ENCODE measurements at regions not wholly inside any gene's neighbourhood (a gene's known extent, or its start where the extent isn't known, plus 50 kb on each side); places are given as distances from the start of the nearest gene placed in this dataset.

DNA sequence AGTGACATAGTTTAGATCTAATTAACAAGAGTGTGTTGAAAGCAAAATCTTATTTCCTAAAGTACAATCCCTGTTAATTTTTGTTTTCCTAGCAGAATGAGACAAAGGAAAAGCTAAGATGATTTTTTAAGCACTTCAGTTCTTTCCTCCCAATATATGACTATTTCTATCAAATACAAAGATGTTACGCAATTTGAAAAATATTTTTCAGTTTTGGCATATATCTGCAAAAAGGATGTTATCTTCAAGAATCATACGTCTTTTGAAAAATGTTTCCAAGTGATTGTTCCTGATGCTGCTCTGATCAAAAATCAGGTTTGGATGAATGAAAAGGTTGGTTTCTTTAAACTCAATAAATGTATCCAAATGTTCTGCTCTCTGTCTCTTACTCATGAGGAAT lies 486.7 kb upstream of the CPEB2 start:
- H3K4me1 ChIP-seq (ENCODE audit: control insufficient read depth, insufficient read depth, low read length), result no peaks in the 10 kb centered on the region
- no peak overlapping the region for H3K4me3 ChIP-seq (ENCODE audit: low read depth, low read length)
- CTCF ChIA-PET, result no interaction called here
- H3K36me3 ChIP-seq (ENCODE audit: control insufficient read depth in 2 of 2, insufficient read depth in 1 of 2, low read length in 2 of 2), result no peaks in the 10 kb centered on the region
- no peak overlapping the region for H3K27ac ChIP-seq (ENCODE audit: extremely low read depth, low read depth, low read length)
- H3K9me3 ChIP-seq (ENCODE audit: control insufficient read depth, insufficient read depth, low read depth, low read length), result no peaks in the 10 kb centered on the region
- POLR2A ChIA-PET, result no interaction called here
- no peak for TF ChIP-seq ZEB2 (tag by site-specific recombination; IDR thresholded peaks at IDR 0.05)
- TF ChIP-seq, protein P1, sequence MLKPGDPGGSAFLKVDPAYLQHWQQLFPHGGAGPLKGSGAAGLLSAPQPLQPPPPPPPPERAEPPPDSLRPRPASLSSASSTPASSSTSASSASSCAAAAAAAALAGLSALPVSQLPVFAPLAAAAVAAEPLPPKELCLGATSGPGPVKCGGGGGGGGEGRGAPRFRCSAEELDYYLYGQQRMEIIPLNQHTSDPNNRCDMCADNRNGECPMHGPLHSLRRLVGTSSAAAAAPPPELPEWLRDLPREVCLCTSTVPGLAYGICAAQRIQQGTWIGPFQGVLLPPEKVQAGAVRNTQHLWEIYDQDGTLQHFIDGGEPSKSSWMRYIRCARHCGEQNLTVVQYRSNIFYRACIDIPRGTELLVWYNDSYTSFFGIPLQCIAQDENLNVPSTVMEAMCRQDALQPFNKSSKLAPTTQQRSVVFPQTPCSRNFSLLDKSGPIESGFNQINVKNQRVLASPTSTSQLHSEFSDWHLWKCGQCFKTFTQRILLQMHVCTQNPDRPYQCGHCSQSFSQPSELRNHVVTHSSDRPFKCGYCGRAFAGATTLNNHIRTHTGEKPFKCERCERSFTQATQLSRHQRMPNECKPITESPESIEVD (tag by site-specific recombination; IDR thresholded peaks at IDR 0.05), result no peak
- TF ChIP-seq, protein P2, sequence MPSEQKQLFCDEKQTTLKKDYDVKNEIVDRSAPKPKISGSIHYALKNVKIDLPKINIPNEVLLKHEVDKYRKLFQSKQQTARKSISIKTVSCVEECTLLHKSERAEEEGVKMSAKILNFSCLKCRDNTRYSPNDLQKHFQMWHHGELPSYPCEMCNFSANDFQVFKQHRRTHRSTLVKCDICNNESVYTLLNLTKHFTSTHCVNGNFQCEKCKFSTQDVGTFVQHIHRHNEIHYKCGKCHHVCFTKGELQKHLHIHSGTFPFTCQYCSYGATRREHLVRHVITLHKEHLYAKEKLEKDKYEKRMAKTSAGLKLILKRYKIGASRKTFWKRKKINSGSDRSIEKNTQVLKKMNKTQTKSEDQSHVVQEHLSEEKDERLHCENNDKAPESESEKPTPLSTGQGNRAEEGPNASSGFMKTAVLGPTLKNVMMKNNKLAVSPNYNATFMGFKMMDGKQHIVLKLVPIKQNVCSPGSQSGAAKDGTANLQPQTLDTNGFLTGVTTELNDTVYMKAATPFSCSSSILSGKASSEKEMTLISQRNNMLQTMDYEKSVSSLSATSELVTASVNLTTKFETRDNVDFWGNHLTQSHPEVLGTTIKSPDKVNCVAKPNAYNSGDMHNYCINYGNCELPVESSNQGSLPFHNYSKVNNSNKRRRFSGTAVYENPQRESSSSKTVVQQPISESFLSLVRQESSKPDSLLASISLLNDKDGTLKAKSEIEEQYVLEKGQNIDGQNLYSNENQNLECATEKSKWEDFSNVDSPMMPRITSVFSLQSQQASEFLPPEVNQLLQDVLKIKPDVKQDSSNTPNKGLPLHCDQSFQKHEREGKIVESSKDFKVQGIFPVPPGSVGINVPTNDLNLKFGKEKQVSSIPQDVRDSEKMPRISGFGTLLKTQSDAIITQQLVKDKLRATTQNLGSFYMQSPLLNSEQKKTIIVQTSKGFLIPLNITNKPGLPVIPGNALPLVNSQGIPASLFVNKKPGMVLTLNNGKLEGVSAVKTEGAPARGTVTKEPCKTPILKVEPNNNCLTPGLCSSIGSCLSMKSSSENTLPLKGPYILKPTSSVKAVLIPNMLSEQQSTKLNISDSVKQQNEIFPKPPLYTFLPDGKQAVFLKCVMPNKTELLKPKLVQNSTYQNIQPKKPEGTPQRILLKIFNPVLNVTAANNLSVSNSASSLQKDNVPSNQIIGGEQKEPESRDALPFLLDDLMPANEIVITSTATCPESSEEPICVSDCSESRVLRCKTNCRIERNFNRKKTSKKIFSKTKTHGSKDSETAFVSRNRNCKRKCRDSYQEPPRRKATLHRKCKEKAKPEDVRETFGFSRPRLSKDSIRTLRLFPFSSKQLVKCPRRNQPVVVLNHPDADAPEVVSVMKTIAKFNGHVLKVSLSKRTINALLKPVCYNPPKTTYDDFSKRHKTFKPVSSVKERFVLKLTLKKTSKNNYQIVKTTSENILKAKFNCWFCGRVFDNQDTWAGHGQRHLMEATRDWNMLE (tag by site-specific recombination; conservative IDR thresholded peaks at IDR 0.05; ENCODE audit: low read depth), result no peak
- TF ChIP-seq ZNF19 (tag by site-specific recombination; IDR thresholded peaks at IDR 0.05; ENCODE audit: low read depth), result no peak
- TF ChIP-seq, protein P3, sequence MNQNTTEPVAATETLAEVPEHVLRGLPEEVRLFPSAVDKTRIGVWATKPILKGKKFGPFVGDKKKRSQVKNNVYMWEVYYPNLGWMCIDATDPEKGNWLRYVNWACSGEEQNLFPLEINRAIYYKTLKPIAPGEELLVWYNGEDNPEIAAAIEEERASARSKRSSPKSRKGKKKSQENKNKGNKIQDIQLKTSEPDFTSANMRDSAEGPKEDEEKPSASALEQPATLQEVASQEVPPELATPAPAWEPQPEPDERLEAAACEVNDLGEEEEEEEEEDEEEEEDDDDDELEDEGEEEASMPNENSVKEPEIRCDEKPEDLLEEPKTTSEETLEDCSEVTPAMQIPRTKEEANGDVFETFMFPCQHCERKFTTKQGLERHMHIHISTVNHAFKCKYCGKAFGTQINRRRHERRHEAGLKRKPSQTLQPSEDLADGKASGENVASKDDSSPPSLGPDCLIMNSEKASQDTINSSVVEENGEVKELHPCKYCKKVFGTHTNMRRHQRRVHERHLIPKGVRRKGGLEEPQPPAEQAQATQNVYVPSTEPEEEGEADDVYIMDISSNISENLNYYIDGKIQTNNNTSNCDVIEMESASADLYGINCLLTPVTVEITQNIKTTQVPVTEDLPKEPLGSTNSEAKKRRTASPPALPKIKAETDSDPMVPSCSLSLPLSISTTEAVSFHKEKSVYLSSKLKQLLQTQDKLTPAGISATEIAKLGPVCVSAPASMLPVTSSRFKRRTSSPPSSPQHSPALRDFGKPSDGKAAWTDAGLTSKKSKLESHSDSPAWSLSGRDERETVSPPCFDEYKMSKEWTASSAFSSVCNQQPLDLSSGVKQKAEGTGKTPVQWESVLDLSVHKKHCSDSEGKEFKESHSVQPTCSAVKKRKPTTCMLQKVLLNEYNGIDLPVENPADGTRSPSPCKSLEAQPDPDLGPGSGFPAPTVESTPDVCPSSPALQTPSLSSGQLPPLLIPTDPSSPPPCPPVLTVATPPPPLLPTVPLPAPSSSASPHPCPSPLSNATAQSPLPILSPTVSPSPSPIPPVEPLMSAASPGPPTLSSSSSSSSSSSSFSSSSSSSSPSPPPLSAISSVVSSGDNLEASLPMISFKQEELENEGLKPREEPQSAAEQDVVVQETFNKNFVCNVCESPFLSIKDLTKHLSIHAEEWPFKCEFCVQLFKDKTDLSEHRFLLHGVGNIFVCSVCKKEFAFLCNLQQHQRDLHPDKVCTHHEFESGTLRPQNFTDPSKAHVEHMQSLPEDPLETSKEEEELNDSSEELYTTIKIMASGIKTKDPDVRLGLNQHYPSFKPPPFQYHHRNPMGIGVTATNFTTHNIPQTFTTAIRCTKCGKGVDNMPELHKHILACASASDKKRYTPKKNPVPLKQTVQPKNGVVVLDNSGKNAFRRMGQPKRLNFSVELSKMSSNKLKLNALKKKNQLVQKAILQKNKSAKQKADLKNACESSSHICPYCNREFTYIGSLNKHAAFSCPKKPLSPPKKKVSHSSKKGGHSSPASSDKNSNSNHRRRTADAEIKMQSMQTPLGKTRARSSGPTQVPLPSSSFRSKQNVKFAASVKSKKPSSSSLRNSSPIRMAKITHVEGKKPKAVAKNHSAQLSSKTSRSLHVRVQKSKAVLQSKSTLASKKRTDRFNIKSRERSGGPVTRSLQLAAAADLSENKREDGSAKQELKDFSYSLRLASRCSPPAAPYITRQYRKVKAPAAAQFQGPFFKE (tag by site-specific recombination; IDR thresholded peaks at IDR 0.05; ENCODE audit: borderline replicate concordance), result no peak
- TF ChIP-seq ZNF660 (tag by site-specific recombination; IDR thresholded peaks at IDR 0.05), result no peak
- no peak for TF ChIP-seq KLF8 (tag by site-specific recombination; IDR thresholded peaks at IDR 0.05)
- no peak for TF ChIP-seq ZNF701 (tag by site-specific recombination; IDR thresholded peaks at IDR 0.05)
- TF ChIP-seq ZNF624 (tag by site-specific recombination; IDR thresholded peaks at IDR 0.05), result no peak

DNA sequence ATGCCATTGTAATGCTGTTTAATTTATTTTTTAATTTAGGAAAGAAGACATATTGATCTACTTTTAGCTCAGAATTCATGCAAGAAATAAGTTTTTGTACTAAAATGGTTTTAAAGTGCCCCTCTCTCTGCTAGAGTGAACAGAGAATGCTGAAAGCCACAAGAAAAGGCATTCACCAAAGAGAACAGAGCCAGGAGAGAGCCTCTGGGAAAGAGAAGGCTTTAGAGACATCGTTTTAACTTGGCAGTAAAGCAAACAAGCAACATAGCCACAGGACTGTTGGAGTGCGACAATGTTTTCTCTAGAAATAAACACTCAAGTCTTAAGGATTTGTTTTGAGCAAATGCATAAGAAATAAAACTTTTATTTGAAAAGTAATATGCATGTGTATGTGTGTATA lies 484.1 kb upstream of the CPEB2 start:
- CTCF ChIA-PET, result no interaction called here
- H3K36me3 ChIP-seq (ENCODE audit: control insufficient read depth in 2 of 2, insufficient read depth in 1 of 2, low read length in 2 of 2), result no peaks in the 10 kb centered on the region
- TF ChIP-seq GLI2 (tag by site-specific recombination; IDR thresholded peaks at IDR 0.05; ENCODE audit: borderline replicate concordance, low read depth) (no peak), KLF1 (tag by site-specific recombination; IDR thresholded peaks at IDR 0.05) (no peak), ZNF473 (tag by site-specific recombination; IDR thresholded peaks at IDR 0.05) (no peak), ZNF140 (tag by site-specific recombination; IDR thresholded peaks at IDR 0.05) (no peak), ZNF354C (tag by site-specific recombination; IDR thresholded peaks at IDR 0.05; ENCODE audit: borderline replicate concordance, low read depth) (no peak), ZBTB1 (tag by site-specific recombination; IDR thresholded peaks at IDR 0.05) (no peak), ZNF350 (tag by site-specific recombination; IDR thresholded peaks at IDR 0.05) (no peak), WT1 (tag by site-specific recombination; IDR thresholded peaks at IDR 0.05) (no peak), KLF8 (tag by site-specific recombination; IDR thresholded peaks at IDR 0.05) (no peak)
- TF ChIP-seq, protein P4, sequence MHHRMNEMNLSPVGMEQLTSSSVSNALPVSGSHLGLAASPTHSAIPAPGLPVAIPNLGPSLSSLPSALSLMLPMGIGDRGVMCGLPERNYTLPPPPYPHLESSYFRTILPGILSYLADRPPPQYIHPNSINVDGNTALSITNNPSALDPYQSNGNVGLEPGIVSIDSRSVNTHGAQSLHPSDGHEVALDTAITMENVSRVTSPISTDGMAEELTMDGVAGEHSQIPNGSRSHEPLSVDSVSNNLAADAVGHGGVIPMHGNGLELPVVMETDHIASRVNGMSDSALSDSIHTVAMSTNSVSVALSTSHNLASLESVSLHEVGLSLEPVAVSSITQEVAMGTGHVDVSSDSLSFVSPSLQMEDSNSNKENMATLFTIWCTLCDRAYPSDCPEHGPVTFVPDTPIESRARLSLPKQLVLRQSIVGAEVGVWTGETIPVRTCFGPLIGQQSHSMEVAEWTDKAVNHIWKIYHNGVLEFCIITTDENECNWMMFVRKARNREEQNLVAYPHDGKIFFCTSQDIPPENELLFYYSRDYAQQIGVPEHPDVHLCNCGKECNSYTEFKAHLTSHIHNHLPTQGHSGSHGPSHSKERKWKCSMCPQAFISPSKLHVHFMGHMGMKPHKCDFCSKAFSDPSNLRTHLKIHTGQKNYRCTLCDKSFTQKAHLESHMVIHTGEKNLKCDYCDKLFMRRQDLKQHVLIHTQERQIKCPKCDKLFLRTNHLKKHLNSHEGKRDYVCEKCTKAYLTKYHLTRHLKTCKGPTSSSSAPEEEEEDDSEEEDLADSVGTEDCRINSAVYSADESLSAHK (tag by site-specific recombination; IDR thresholded peaks at IDR 0.05), result no peak
- TF ChIP-seq, protein P1 (tag by site-specific recombination; IDR thresholded peaks at IDR 0.05), result no peak

More for the DNA sequence above, 484.1 kb upstream of the CPEB2 start:
- no peak overlapping the region for H3K27ac ChIP-seq (ENCODE audit: extremely low read depth, low read depth, low read length)
- H3K9me3 ChIP-seq (ENCODE audit: control insufficient read depth, insufficient read depth, low read depth, low read length), result no peaks in the 10 kb centered on the region
- POLR2A ChIA-PET, result no interaction called here
- H3K4me1 ChIP-seq (ENCODE audit: control insufficient read depth, insufficient read depth, low read length), result no peaks in the 10 kb centered on the region
- H3K4me3 ChIP-seq (ENCODE audit: low read depth, low read length), result no peak overlapping the region

Data from HEK293 (cell line).